Ishikawa (cell line): ENCODE measurements at regions not wholly inside any gene's neighbourhood (a gene's known extent, or its start where the extent isn't known, plus 50 kb on each side); places are given as distances from the start of the nearest gene placed in this dataset.

ENCODE experiments used
- CEBPB ChIP-seq: IDR thresholded peaks from 2 replicates; pipeline ENCODE4 v1.6.1; 2012
- CREB1 ChIP-seq: IDR thresholded peaks from 2 replicates; pipeline ENCODE4 v1.6.1; 2012; ENCODE audit warnings: low read depth
- EP300 ChIP-seq: IDR thresholded peaks from 2 replicates; pipeline ENCODE4 v1.6.1; 2012; ENCODE audit warnings: borderline replicate concordance
- FOXM1 ChIP-seq: IDR thresholded peaks from 2 replicates; pipeline ENCODE4 v1.6.1; 2012; ENCODE audit warnings: low read depth, borderline replicate concordance
- MAX ChIP-seq: IDR thresholded peaks from 2 replicates; pipeline ENCODE4 v1.6.1; 2012
- RAD21 ChIP-seq: IDR thresholded peaks from 2 replicates; pipeline ENCODE4 v1.6.1; 2012; ENCODE audit warnings: low read depth
- TAF1 ChIP-seq: IDR thresholded peaks from 2 replicates; pipeline ENCODE4 v1.6.1; 2012; ENCODE audit warnings: low read depth, mild to moderate bottlenecking
- TCF12 ChIP-seq: IDR thresholded peaks from 2 replicates; pipeline ENCODE4 v1.6.1; 2012; ENCODE audit warnings: low read depth
- TEAD4 ChIP-seq: IDR thresholded peaks from 2 replicates; pipeline ENCODE4 v1.6.1; 2012
- YY1 ChIP-seq: IDR thresholded peaks from 2 replicates; pipeline ENCODE4 v1.6.1; 2012; ENCODE audit warnings: low read depth
- ZBTB7A ChIP-seq: IDR thresholded peaks from 2 replicates; pipeline ENCODE4 v1.6.1; 2012; ENCODE audit warnings: low read depth
- TF ChIP-seq, protein P1 (sequence below): IDR thresholded peaks from 2 replicates; pipeline ENCODE4 v1.6.1; 2012; ENCODE audit warnings: low read depth, mild to moderate bottlenecking
- TF ChIP-seq, protein P2 (sequence below): IDR thresholded peaks from 2 replicates; pipeline ENCODE4 v1.6.1; 2012

DNA sequence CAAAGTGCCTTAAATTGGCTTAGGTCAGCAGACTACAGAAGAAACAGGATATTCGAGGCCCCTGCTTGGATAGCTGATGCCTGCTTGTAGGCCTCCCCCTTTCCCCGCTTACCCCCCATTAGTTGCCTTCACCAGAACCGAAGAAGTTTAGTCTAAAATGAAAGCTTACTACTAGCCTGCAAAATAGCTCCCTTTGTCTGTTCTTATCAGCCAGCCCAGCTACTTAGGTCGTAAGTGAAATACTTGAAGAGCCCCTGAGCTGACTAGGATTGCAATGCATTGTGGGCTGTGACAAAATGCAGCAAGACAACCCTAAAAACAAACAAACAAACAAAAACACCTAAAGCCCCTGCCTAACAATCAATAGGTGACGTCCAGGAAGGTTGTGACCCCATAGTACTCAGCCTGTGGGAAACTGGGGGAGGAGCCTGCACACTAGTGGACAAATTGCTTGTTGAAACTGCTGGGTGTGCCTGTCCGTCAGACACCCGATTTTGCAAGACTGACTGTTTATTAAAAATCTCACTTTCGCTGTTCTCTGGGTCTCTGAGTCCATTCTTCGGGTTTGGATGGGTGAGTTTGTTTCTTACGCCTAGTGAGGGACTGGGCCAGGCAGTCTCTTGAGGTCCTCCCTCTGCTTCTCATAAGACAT, 105.0 kb upstream of the DUSP22 start:
- TF ChIP-seq RAD21: no peak
- TF ChIP-seq TEAD4: no peak
- no peak for TF ChIP-seq CREB1
- TF ChIP-seq MAX: no peak
- TF ChIP-seq, protein P1, sequence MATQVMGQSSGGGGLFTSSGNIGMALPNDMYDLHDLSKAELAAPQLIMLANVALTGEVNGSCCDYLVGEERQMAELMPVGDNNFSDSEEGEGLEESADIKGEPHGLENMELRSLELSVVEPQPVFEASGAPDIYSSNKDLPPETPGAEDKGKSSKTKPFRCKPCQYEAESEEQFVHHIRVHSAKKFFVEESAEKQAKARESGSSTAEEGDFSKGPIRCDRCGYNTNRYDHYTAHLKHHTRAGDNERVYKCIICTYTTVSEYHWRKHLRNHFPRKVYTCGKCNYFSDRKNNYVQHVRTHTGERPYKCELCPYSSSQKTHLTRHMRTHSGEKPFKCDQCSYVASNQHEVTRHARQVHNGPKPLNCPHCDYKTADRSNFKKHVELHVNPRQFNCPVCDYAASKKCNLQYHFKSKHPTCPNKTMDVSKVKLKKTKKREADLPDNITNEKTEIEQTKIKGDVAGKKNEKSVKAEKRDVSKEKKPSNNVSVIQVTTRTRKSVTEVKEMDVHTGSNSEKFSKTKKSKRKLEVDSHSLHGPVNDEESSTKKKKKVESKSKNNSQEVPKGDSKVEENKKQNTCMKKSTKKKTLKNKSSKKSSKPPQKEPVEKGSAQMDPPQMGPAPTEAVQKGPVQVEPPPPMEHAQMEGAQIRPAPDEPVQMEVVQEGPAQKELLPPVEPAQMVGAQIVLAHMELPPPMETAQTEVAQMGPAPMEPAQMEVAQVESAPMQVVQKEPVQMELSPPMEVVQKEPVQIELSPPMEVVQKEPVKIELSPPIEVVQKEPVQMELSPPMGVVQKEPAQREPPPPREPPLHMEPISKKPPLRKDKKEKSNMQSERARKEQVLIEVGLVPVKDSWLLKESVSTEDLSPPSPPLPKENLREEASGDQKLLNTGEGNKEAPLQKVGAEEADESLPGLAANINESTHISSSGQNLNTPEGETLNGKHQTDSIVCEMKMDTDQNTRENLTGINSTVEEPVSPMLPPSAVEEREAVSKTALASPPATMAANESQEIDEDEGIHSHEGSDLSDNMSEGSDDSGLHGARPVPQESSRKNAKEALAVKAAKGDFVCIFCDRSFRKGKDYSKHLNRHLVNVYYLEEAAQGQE: no peak
- TF ChIP-seq ZBTB7A: no peak
- no peak for TF ChIP-seq FOXM1
- no peak for TF ChIP-seq TAF1
- no peak for TF ChIP-seq TCF12
- TF ChIP-seq YY1: no peak
- TF ChIP-seq, protein P2, sequence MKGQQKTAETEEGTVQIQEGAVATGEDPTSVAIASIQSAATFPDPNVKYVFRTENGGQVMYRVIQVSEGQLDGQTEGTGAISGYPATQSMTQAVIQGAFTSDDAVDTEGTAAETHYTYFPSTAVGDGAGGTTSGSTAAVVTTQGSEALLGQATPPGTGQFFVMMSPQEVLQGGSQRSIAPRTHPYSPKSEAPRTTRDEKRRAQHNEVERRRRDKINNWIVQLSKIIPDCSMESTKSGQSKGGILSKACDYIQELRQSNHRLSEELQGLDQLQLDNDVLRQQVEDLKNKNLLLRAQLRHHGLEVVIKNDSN: no peak
- TF ChIP-seq EP300: no peak
- no peak for TF ChIP-seq CEBPB
